ENCODE measurements at regions not wholly inside any gene's neighbourhood (a gene's known extent, or its start where the extent isn't known, plus 50 kb on each side); places are given as distances from the start of the nearest gene placed in this dataset.

- TF ChIP-seq POLR2A (IDR thresholded peaks at IDR 0.05), result no peak
- TF ChIP-seq, protein P1, sequence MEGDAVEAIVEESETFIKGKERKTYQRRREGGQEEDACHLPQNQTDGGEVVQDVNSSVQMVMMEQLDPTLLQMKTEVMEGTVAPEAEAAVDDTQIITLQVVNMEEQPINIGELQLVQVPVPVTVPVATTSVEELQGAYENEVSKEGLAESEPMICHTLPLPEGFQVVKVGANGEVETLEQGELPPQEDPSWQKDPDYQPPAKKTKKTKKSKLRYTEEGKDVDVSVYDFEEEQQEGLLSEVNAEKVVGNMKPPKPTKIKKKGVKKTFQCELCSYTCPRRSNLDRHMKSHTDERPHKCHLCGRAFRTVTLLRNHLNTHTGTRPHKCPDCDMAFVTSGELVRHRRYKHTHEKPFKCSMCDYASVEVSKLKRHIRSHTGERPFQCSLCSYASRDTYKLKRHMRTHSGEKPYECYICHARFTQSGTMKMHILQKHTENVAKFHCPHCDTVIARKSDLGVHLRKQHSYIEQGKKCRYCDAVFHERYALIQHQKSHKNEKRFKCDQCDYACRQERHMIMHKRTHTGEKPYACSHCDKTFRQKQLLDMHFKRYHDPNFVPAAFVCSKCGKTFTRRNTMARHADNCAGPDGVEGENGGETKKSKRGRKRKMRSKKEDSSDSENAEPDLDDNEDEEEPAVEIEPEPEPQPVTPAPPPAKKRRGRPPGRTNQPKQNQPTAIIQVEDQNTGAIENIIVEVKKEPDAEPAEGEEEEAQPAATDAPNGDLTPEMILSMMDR (IDR thresholded peaks at IDR 0.05), result no peak
These were observed 402.9 kb upstream of the MAP3K7 start for GRCh38 chr6:90989763-90990162.
